ENCODE measurements at regions not wholly inside any gene's neighbourhood (a gene's known extent, or its start where the extent isn't known, plus 50 kb on each side); places are given as distances from the start of the nearest gene placed in this dataset.

- CTCF ChIA-PET = no interaction called here
- Mint-ChIP-seq H3K36me3 (ENCODE audit: insufficient read depth, unreplicated experiment) (no peaks in the 10 kb centered on the region), H3K27me3 (ENCODE audit: unreplicated experiment) (no peaks in the 10 kb centered on the region), H3K4me3 (ENCODE audit: low read depth, unreplicated experiment) (no peak overlapping the region), H3K4me1 (ENCODE audit: low read depth, unreplicated experiment) (no peaks in the 10 kb centered on the region), H3K27ac (ENCODE audit: unreplicated experiment) (no peak overlapping the region), H3K9me3 (ENCODE audit: low read depth, unreplicated experiment) (peaks cover 7% of the 10 kb centered on the region)
- no peak for DNase-seq
- BruUV-seq (replicated peaks) = no TSS peak
- TF ChIP-seq CTCF (IDR thresholded peaks at IDR 0.05; ENCODE audit: unreplicated experiment) = no peak
- intact Hi-C loops (cut with micrococcal nuclease; ENCODE audit: unreplicated experiment) = no loop called here
Observed at GRCh38 chr7:136303162-136303561, 326.0 kb upstream of the MTPN start.

- Mint-ChIP-seq H3K9me3 (ENCODE audit: low read depth, unreplicated experiment) (peaks cover 10% of the 10 kb centered on the region), H3K27me3 (ENCODE audit: unreplicated experiment) (no peaks in the 10 kb centered on the region), H3K4me3 (ENCODE audit: low read depth, unreplicated experiment) (no peak overlapping the region), H3K36me3 (ENCODE audit: insufficient read depth, unreplicated experiment) (no peaks in the 10 kb centered on the region), H3K4me1 (ENCODE audit: low read depth, unreplicated experiment) (no peaks in the 10 kb centered on the region), H3K27ac (ENCODE audit: unreplicated experiment) (no peak overlapping the region)
- TF ChIP-seq CTCF (IDR thresholded peaks at IDR 0.05; ENCODE audit: unreplicated experiment) = no peak
- CTCF ChIA-PET = no interaction called here
- BruUV-seq (replicated peaks) = no TSS peak
- DNase-seq = no peak
- intact Hi-C loops (cut with micrococcal nuclease; ENCODE audit: unreplicated experiment) = no loop called here
Observed at GRCh38 chr7:136302049-136302448, 324.9 kb upstream of the MTPN start.

GRCh38 chr7:136294977-136295376 lies 317.8 kb upstream of the MTPN start:
- peaks cover 12% of the 10 kb centered on the region for H3K9me3 Mint-ChIP-seq (ENCODE audit: low read depth, unreplicated experiment)
- H3K4me3 Mint-ChIP-seq (ENCODE audit: low read depth, unreplicated experiment) = no peak overlapping the region
- H3K27ac Mint-ChIP-seq (ENCODE audit: unreplicated experiment) = no peak overlapping the region
- H3K27me3 Mint-ChIP-seq (ENCODE audit: unreplicated experiment) = no peaks in the 10 kb centered on the region
- intact Hi-C loops (cut with micrococcal nuclease; ENCODE audit: unreplicated experiment) = no loop called here
- DNase-seq = no peak
- no peak for TF ChIP-seq CTCF (IDR thresholded peaks at IDR 0.05; ENCODE audit: unreplicated experiment)
- H3K36me3 Mint-ChIP-seq (ENCODE audit: insufficient read depth, unreplicated experiment) = no peaks in the 10 kb centered on the region
- BruUV-seq (replicated peaks) = no TSS peak
- CTCF ChIA-PET = interaction anchor here (1.0 kb wide), 1 partner anchor 393 kb away, joined by 3 read pairs; no protein-coding TSS in a partner anchor
- H3K4me1 Mint-ChIP-seq (ENCODE audit: low read depth, unreplicated experiment) = no peaks in the 10 kb centered on the region

DNA sequence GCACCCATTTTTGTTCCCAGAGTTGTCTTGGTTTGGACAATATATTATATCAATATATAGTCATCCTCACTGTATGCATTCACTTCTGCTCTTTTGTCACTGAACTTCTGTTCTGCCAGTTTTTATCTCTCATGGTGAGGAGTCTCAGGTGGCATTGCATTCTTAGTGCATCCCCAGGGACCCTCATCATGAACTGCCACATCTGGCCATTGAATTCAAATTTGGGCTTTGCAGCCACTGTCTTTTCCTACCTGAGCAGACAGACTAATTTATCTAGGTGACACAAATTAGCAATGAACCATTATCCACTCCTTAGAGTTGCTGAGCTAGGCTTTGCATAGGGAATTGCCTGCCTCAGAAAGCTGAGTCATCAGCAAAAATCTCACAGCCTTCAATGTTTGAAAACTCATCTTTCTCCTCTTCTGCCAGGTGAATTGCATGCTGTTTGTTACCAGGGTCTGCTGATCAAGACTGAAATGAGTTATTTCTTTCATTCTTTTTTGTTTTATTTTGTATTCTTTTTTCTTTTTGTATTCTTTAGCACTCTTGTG lies 316.8 kb upstream of the MTPN start:
- CTCF ChIA-PET = no interaction called here
- Mint-ChIP-seq H3K4me3 (ENCODE audit: low read depth, unreplicated experiment) (no peak overlapping the region), H3K4me1 (ENCODE audit: low read depth, unreplicated experiment) (no peaks in the 10 kb centered on the region), H3K27ac (ENCODE audit: unreplicated experiment) (no peak overlapping the region), H3K9me3 (ENCODE audit: low read depth, unreplicated experiment) (peaks cover 12% of the 10 kb centered on the region), H3K36me3 (ENCODE audit: insufficient read depth, unreplicated experiment) (no peaks in the 10 kb centered on the region), H3K27me3 (ENCODE audit: unreplicated experiment) (no peaks in the 10 kb centered on the region)
- no peak for TF ChIP-seq CTCF (IDR thresholded peaks at IDR 0.05; ENCODE audit: unreplicated experiment)
- DNase-seq = no peak
- no TSS peak for BruUV-seq (replicated peaks)
- intact Hi-C loops (cut with micrococcal nuclease; ENCODE audit: unreplicated experiment) = no loop called here
